ENCODE measurements at regions not wholly inside any gene's neighbourhood (a gene's known extent, or its start where the extent isn't known, plus 50 kb on each side); places are given as distances from the start of the nearest gene placed in this dataset.

GRCh38 chr13:44760434-44760833 is 184.3 kb upstream of the TSC22D1 start:
- no peak overlapping the region for H3K27ac ChIP-seq (ENCODE audit: low read depth in 1 of 2, low read length in 2 of 2)
- no peaks in the 10 kb centered on the region for H3K4me1 ChIP-seq (ENCODE audit: control insufficient read depth in 4 of 4, insufficient read depth in 4 of 4, low read length in 3 of 4)

GRCh38 chr13:44759384-44760360 is 183.5 kb upstream of the TSC22D1 start:
- Histone ChIP-seq H3K4me1 (ENCODE audit: control insufficient read depth in 4 of 4, insufficient read depth in 4 of 4, low read length in 3 of 4) (no peaks in the 10 kb centered on the region), H3K27ac (ENCODE audit: low read depth in 1 of 2, low read length in 2 of 2) (no peak overlapping the region), H3K9me3 (ENCODE audit: control insufficient read depth in 4 of 4, low read length in 3 of 4) (no peaks in the 10 kb centered on the region), H3K4me3 (ENCODE audit: low read depth in 1 of 3, low read length in 3 of 3) (no peak overlapping the region), H3K36me3 (ENCODE audit: control insufficient read depth in 4 of 4, insufficient read depth in 3 of 4, low read depth in 1 of 4, low read length in 3 of 4) (no peaks in the 10 kb centered on the region), H3K27me3 (ENCODE audit: control insufficient read depth in 4 of 4, insufficient read depth in 4 of 4, low read length in 3 of 4) (no peaks in the 10 kb centered on the region), H3K9ac (ENCODE audit: low read depth in 1 of 2, low read length in 2 of 2) (no peak overlapping the region)
- no peak for DNase-seq (ENCODE audit: low spot score)
- 57% methylated on average over 6 of the region's 6 CpGs for WGBS
- no peak for TF ChIP-seq REST (IDR thresholded peaks at IDR 0.05)
- TF ChIP-seq HNF4G (IDR thresholded peaks at IDR 0.05) = no peak
- no peak for TF ChIP-seq TAF1 (conservative IDR thresholded peaks at IDR 0.05)
- no peak for TF ChIP-seq RXRA (IDR thresholded peaks at IDR 0.05)
- no peak for TF ChIP-seq GABPA (IDR thresholded peaks at IDR 0.05 in 1 of 2, conservative IDR thresholded peaks at IDR 0.05 in 1 of 2)
- no peak for TF ChIP-seq RAD21 (IDR thresholded peaks at IDR 0.05)
- TF ChIP-seq SP1 (IDR thresholded peaks at IDR 0.05) = no peak
- TF ChIP-seq NR2F2 (IDR thresholded peaks at IDR 0.05) = no peak
- no peak for TF ChIP-seq CTCF (IDR thresholded peaks at IDR 0.05; ENCODE audit: low read depth, low read length, missing input control)
- no peak for TF ChIP-seq ZBTB33 (IDR thresholded peaks at IDR 0.05)
- TF ChIP-seq JUND (IDR thresholded peaks at IDR 0.05) = no peak
- no peak for TF ChIP-seq FOXA1 (IDR thresholded peaks at IDR 0.05)
- TF ChIP-seq ATF3 (IDR thresholded peaks at IDR 0.05) = no peak
- TF ChIP-seq FOXA2 (IDR thresholded peaks at IDR 0.05) = no peak
- no peak for TF ChIP-seq YY1 (IDR thresholded peaks at IDR 0.05)

More at GRCh38 chr13:44760434-44760833, 184.3 kb upstream of the TSC22D1 start:
- Histone ChIP-seq H3K27me3 (ENCODE audit: control insufficient read depth in 4 of 4, insufficient read depth in 4 of 4, low read length in 3 of 4) (no peaks in the 10 kb centered on the region), H3K9ac (ENCODE audit: low read depth in 1 of 2, low read length in 2 of 2) (no peak overlapping the region), H3K9me3 (ENCODE audit: control insufficient read depth in 4 of 4, low read length in 3 of 4) (no peaks in the 10 kb centered on the region), H3K4me3 (ENCODE audit: low read depth in 1 of 3, low read length in 3 of 3) (no peak overlapping the region), H3K36me3 (ENCODE audit: control insufficient read depth in 4 of 4, insufficient read depth in 3 of 4, low read depth in 1 of 4, low read length in 3 of 4) (no peaks in the 10 kb centered on the region)
- no peak for TF ChIP-seq FOXA2 (IDR thresholded peaks at IDR 0.05)
- TF ChIP-seq RAD21 (IDR thresholded peaks at IDR 0.05) = no peak
- no peak for TF ChIP-seq ATF3 (IDR thresholded peaks at IDR 0.05)
- TF ChIP-seq RXRA (IDR thresholded peaks at IDR 0.05) = no peak
- no peak for TF ChIP-seq GABPA (IDR thresholded peaks at IDR 0.05 in 1 of 2, conservative IDR thresholded peaks at IDR 0.05 in 1 of 2)
- DNase-seq (ENCODE audit: low spot score) = no peak
- WGBS = 51% methylated on average over 1 of the region's 1 CpG

Measured in liver (tissue), 8 donors.